GM13977 (cell line): ENCODE measurements at regions not wholly inside any gene's neighbourhood (a gene's known extent, or its start where the extent isn't known, plus 50 kb on each side); places are given as distances from the start of the nearest gene placed in this dataset.

Source experiments
- DNase-seq: peaks from one replicate; pipeline ENCODE4 v3.0.0; 2012; ENCODE audit warnings: low spot score
- CTCF ChIP-seq: IDR thresholded peaks from 2 replicates; pipeline ENCODE4 v1.5.1; 2012; ENCODE audit warnings: mild to moderate bottlenecking, control low read depth; ENCODE audit not compliant: insufficient read depth; ENCODE audit errors: extremely low read depth, missing control alignments
- in situ Hi-C: fragments of 300-500 bp; cut with MboI; formaldehyde crosslinking; loops from one replicate; pipeline ENCODE4 v1.12.0; 2022; ENCODE audit warnings: low sequenced_read_pairs, low pct_unique_long_range_greater_than_20kb, mixed read lengths, inconsistent platforms; ENCODE audit not compliant: unreplicated experiment

GRCh38 chr1:90488451-90488850, 228.7 kb downstream of the BARHL2 start:
- in situ Hi-C loops: no loop called here
- DNase-seq: no peak
- TF ChIP-seq CTCF: no peak

- in situ Hi-C loops: no loop called here
- DNase-seq: no peak
- TF ChIP-seq CTCF: no peak
These were observed 230.1 kb downstream of the BARHL2 start for GRCh38 chr1:90486996-90487395.

- no peak for DNase-seq
- no peak for TF ChIP-seq CTCF
- in situ Hi-C loops: no loop called here
These were observed 230.8 kb downstream of the BARHL2 start for GRCh38 chr1:90486134-90486824.

GRCh38 chr1:90480271-90480835, 236.7 kb downstream of the BARHL2 start:
- in situ Hi-C loops: no loop called here
- DNase-seq: no peak
- TF ChIP-seq CTCF: no peak

GRCh38 chr1:90476994-90477393, 240.1 kb downstream of the BARHL2 start:
- in situ Hi-C loops: no loop called here
- no peak for TF ChIP-seq CTCF
- DNase-seq: no peak

- DNase-seq: no peak
- in situ Hi-C loops: no loop called here
- TF ChIP-seq CTCF: no peak
These were observed 240.7 kb downstream of the BARHL2 start for GRCh38 chr1:90476411-90476810.

GRCh38 chr1:90475631-90476030, 241.5 kb downstream of the BARHL2 start:
- in situ Hi-C loops: no loop called here
- no peak for DNase-seq
- peak; percentile 13 for TF ChIP-seq CTCF
